ENCODE measurements at regions not wholly inside any gene's neighbourhood (a gene's known extent, or its start where the extent isn't known, plus 50 kb on each side); places are given as distances from the start of the nearest gene placed in this dataset.

- H3K4me2 ChIP-seq (ENCODE audit: low read depth, low read length): no peak overlapping the region
- intact Hi-C loops (cut with micrococcal nuclease; ENCODE audit: unreplicated experiment) (no loop called here), in situ Hi-C loops (cut with HindIII; ENCODE audit: extremely low pct_ligation_motif_present, low pct_unique_long_range_greater_than_20kb) (no loop called here)
- H3K27me3 ChIP-seq (ENCODE audit: control insufficient read depth in 1 of 2, insufficient read depth in 2 of 2, low read length in 2 of 2): no peaks in the 10 kb centered on the region
- no peak overlapping the region for H3K4me3 ChIP-seq (replicated peaks in 1 of 3; ENCODE audit: insufficient read depth in 1 of 3, low read depth in 2 of 3, low read length in 3 of 3)
- H3K4me1 ChIP-seq (ENCODE audit: insufficient read depth, low read length): no peaks in the 10 kb centered on the region
- no peaks in the 10 kb centered on the region for H3K36me3 ChIP-seq (replicated peaks in 1 of 2; ENCODE audit: control insufficient read depth in 1 of 2, insufficient read depth in 2 of 2, low read length in 2 of 2)
- no peak for FAIRE-seq
- no peaks in the 10 kb centered on the region for H3K79me2 ChIP-seq (ENCODE audit: insufficient read depth, low read length)
- H4K20me1 ChIP-seq (ENCODE audit: insufficient read depth, low read length): no peaks in the 10 kb centered on the region
- ChIA-PET POLR2A (no interaction called here), CTCF (ENCODE audit: low intra/inter-chr PET ratio, low total read pairs) (no interaction called here)
- WGBS (ENCODE audit: low lambda C conversion rate): under 1% methylated on average over 3 of the region's 3 CpGs
- no TSS peak for BruUV-seq (replicated peaks)
- H3K9me3 ChIP-seq (ENCODE audit: low read length): no peaks in the 10 kb centered on the region
- ATAC-seq: no peak
- H3K27ac ChIP-seq (ENCODE audit: extremely low read length, insufficient read depth, low read length): no peak overlapping the region
- no peak overlapping the region for H2AFZ ChIP-seq (ENCODE audit: low read length)
- no peak overlapping the region for H3K9ac ChIP-seq (ENCODE audit: insufficient read depth, low read depth, low read length)
- no peak for DNase-seq (ENCODE audit: low spot score)
- TF ChIP-seq SYNCRIP (IDR thresholded peaks at IDR 0.05; ENCODE audit: insufficient read depth, low read depth, low read length) (no peak), RXRA (CRISPR knock-in tag; IDR thresholded peaks at IDR 0.05) (no peak), ZNF577 (CRISPR knock-in tag; IDR thresholded peaks at IDR 0.05; ENCODE audit: borderline replicate concordance, low read depth) (no peak), SIN3B (IDR thresholded peaks at IDR 0.05; ENCODE audit: low read length) (no peak), SMAD3 (CRISPR knock-in tag; IDR thresholded peaks at IDR 0.05) (no peak), SRF (IDR thresholded peaks at IDR 0.05; ENCODE audit: low read depth, low read length) (no peak), TFDP1 (CRISPR knock-in tag; IDR thresholded peaks at IDR 0.05; ENCODE audit: borderline replicate concordance) (no peak), SMAD1 (CRISPR knock-in tag; IDR thresholded peaks at IDR 0.05; ENCODE audit: borderline replicate concordance, low read depth) (no peak), NFKB2 (CRISPR knock-in tag; IDR thresholded peaks at IDR 0.05; ENCODE audit: borderline replicate concordance) (no peak), ZNF329 (CRISPR knock-in tag; IDR thresholded peaks at IDR 0.05; ENCODE audit: low read depth) (no peak), IKZF5 (CRISPR knock-in tag; IDR thresholded peaks at IDR 0.05) (no peak), POLR2AphosphoS5 (IDR thresholded peaks at IDR 0.05; ENCODE audit: low read depth, low read length) (no peak), ZNF441 (CRISPR knock-in tag; IDR thresholded peaks at IDR 0.05; ENCODE audit: borderline replicate concordance) (no peak), ZFP90 (CRISPR knock-in tag; IDR thresholded peaks at IDR 0.05; ENCODE audit: borderline replicate concordance) (no peak)
- TF ChIP-seq, protein P1, sequence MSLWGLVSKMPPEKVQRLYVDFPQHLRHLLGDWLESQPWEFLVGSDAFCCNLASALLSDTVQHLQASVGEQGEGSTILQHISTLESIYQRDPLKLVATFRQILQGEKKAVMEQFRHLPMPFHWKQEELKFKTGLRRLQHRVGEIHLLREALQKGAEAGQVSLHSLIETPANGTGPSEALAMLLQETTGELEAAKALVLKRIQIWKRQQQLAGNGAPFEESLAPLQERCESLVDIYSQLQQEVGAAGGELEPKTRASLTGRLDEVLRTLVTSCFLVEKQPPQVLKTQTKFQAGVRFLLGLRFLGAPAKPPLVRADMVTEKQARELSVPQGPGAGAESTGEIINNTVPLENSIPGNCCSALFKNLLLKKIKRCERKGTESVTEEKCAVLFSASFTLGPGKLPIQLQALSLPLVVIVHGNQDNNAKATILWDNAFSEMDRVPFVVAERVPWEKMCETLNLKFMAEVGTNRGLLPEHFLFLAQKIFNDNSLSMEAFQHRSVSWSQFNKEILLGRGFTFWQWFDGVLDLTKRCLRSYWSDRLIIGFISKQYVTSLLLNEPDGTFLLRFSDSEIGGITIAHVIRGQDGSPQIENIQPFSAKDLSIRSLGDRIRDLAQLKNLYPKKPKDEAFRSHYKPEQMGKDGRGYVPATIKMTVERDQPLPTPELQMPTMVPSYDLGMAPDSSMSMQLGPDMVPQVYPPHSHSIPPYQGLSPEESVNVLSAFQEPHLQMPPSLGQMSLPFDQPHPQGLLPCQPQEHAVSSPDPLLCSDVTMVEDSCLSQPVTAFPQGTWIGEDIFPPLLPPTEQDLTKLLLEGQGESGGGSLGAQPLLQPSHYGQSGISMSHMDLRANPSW (CRISPR knock-in tag; IDR thresholded peaks at IDR 0.05; ENCODE audit: borderline replicate concordance): no peak
- TF ChIP-seq, protein P2, sequence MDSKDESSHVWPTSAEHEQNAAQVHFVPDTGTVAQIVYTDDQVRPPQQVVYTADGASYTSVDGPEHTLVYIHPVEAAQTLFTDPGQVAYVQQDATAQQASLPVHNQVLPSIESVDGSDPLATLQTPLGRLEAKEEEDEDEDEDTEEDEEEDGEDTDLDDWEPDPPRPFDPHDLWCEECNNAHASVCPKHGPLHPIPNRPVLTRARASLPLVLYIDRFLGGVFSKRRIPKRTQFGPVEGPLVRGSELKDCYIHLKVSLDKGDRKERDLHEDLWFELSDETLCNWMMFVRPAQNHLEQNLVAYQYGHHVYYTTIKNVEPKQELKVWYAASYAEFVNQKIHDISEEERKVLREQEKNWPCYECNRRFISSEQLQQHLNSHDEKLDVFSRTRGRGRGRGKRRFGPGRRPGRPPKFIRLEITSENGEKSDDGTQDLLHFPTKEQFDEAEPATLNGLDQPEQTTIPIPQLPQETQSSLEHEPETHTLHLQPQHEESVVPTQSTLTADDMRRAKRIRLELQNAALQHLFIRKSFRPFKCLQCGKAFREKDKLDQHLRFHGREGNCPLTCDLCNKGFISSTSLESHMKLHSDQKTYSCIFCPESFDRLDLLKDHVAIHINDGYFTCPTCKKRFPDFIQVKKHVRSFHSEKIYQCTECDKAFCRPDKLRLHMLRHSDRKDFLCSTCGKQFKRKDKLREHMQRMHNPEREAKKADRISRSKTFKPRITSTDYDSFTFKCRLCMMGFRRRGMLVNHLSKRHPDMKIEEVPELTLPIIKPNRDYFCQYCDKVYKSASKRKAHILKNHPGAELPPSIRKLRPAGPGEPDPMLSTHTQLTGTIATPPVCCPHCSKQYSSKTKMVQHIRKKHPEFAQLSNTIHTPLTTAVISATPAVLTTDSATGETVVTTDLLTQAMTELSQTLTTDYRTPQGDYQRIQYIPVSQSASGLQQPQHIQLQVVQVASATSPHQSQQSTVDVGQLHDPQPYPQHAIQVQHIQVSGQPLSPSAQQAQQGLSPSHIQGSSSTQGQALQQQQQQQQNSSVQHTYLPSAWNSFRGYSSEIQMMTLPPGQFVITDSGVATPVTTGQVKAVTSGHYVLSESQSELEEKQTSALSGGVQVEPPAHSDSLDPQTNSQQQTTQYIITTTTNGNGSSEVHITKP (CRISPR knock-in tag; IDR thresholded peaks at IDR 0.05; ENCODE audit: low read depth): no peak
These were observed 262.7 kb upstream of the TCF21 start for GRCh38 chr6:133626096-133626666.
